IMR-90 (cell line): ENCODE measurements at regions not wholly inside any gene's neighbourhood (a gene's known extent, or its start where the extent isn't known, plus 50 kb on each side); places are given as distances from the start of the nearest gene placed in this dataset.

ENCODE experiments used
- SMC3 ChIP-seq: fragments of 150-350 bp; IDR thresholded peaks from 2 replicates; pipeline ENCODE4 v1.6.1; 2016; ENCODE audit warnings: low read depth, mild to moderate bottlenecking, antibody characterized with exemption, low read length, moderate library complexity
- TF ChIP-seq, protein P1 (sequence below): fragments of 150-350 bp; IDR thresholded peaks from 2 replicates; pipeline ENCODE4 v1.6.1; 2016; ENCODE audit warnings: low read depth, mild to moderate bottlenecking, low read length, moderate library complexity, borderline replicate concordance
- TF ChIP-seq, protein P2 (sequence below): conservative IDR thresholded peaks from 2 replicates; pipeline ENCODE4 v1.5.1; 2012; ENCODE audit warnings: mild to moderate bottlenecking, low read depth, low read length, improper control_type of control experiment

DNA sequence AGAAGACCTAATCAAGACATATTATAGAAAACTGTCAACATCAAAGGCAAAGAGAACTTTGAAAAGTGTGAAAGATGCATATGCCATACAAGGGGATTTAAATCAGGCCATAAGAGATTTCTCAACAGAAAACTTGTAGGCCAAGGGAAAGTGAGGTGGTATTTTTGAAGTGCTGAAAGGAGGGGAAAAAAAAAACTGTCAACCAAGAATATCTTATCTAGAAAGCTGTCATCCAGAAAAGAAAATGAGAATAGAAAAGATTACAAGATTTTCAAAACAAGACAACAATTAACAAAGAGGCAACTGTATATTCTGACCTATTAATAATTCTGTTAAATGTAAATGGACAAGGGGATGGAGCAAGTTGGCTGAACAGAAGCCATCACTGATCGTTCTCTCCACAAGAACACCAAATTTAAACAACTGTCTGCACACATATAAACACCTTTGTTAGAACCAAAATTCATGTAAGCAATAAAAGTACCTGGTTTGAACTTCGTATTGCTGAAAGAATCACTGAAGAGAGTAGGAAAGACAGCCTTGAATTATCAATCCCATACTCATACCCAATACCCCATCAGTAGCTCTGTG, 880.1 kb upstream of the PCDH9 start:
- TF ChIP-seq, protein P1, sequence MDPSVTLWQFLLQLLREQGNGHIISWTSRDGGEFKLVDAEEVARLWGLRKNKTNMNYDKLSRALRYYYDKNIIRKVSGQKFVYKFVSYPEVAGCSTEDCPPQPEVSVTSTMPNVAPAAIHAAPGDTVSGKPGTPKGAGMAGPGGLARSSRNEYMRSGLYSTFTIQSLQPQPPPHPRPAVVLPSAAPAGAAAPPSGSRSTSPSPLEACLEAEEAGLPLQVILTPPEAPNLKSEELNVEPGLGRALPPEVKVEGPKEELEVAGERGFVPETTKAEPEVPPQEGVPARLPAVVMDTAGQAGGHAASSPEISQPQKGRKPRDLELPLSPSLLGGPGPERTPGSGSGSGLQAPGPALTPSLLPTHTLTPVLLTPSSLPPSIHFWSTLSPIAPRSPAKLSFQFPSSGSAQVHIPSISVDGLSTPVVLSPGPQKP = no peak
- TF ChIP-seq SMC3 = no peak
- TF ChIP-seq, protein P2, sequence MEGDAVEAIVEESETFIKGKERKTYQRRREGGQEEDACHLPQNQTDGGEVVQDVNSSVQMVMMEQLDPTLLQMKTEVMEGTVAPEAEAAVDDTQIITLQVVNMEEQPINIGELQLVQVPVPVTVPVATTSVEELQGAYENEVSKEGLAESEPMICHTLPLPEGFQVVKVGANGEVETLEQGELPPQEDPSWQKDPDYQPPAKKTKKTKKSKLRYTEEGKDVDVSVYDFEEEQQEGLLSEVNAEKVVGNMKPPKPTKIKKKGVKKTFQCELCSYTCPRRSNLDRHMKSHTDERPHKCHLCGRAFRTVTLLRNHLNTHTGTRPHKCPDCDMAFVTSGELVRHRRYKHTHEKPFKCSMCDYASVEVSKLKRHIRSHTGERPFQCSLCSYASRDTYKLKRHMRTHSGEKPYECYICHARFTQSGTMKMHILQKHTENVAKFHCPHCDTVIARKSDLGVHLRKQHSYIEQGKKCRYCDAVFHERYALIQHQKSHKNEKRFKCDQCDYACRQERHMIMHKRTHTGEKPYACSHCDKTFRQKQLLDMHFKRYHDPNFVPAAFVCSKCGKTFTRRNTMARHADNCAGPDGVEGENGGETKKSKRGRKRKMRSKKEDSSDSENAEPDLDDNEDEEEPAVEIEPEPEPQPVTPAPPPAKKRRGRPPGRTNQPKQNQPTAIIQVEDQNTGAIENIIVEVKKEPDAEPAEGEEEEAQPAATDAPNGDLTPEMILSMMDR = no peak
